GM18507 (cell line): ENCODE measurements at regions not wholly inside any gene's neighbourhood (a gene's known extent, or its start where the extent isn't known, plus 50 kb on each side); places are given as distances from the start of the nearest gene placed in this dataset.
"Not testable (repeated sequence)": the region's sequence is repeated elsewhere in the genome, so short reads cannot be mapped to it uniquely, and the experiment has no call there.

Source experiments
- DNase-seq: peaks from one replicate; pipeline ENCODE4 v3.0.0; 2011; ENCODE audit warnings: low read depth; ENCODE audit not compliant: insufficient read length; ENCODE audit errors: extremely low spot score
- FAIRE-seq: peaks from 2 replicates; lab custom pipeline; 2011; peaks lifted over from hg19 to GRCh38; lab: Jason Lieb, UNC

GRCh38 chr4:27075603-27076002, 215.0 kb downstream of the STIM2 start:
- DNase-seq, FAIRE-seq: not testable (repeated sequence)

DNA sequence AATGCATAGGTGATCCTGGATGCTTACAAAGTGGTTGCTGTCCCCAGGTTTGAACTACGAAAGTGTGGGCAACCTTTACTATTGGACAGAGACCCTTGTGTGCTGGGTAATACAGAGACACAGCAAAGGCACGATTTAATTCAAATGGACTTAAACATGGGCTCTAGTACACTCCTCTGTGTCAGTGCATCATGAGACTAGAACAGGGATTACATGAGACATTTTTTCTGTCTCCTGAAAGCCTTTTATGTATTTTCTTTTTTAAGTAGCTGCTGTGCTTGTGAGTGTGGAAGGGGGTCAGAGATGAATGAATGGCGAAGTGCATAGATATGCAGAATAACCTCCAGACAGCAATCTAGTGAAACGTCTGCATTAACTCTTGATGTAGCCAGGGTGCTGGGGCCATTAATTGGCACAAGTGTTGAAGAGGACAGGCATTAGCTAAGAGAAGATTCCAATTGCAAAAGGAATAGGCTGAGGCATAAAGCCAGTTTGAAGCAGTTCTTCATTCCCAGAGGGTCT, 218.4 kb downstream of the STIM2 start:
- FAIRE-seq (no peak), DNase-seq (no peak)

DNA sequence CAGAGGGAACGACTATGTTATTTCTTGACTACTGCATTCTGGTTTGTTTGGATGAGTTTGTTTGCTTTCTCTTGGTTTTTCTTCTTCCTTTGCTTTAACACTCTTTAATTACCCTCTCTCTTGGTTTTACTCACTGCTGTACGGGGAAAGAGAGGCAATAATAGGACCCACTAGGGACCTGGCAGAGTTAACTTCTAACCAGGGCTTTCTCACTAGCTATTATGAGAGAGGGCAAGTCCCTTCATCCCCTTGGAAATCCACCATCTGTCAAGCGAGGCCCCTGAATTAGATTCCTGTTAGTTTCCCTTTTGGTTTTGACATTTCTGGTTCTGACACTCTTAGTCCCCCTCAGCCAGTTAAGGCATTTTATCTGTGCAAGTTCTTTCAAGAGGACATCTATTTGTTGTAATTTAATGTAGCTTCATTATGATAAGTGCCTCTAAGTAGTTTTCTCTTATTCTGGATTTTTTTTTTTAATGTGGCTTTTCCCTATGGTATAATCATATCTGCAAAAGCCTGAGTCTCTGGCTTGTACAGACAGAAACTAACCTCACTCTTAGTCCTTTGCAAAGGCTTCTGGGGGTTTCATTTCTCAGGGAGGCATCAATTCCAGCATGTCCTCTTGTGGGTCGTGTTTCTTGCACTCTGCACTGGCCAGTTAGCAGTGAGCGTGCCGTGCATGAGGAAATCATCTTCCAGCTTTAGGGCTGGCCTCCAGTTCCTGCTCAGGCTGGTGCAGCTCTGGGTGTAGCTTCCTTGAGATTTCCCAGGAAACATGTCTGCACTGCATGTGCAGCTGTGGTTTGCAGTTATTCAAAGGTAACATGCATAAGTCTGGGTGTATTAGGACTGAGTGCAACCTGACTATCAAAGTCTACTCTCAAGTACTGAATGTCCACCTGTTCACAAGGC, 221.3 kb downstream of the STIM2 start:
- no peak for DNase-seq
- no peak for FAIRE-seq

- no peak for DNase-seq
- no peak for FAIRE-seq
Observed at GRCh38 chr4:27082776-27083175, 222.1 kb downstream of the STIM2 start.

GRCh38 chr4:27084685-27085361, 224.2 kb downstream of the STIM2 start:
- no peak for FAIRE-seq

DNA sequence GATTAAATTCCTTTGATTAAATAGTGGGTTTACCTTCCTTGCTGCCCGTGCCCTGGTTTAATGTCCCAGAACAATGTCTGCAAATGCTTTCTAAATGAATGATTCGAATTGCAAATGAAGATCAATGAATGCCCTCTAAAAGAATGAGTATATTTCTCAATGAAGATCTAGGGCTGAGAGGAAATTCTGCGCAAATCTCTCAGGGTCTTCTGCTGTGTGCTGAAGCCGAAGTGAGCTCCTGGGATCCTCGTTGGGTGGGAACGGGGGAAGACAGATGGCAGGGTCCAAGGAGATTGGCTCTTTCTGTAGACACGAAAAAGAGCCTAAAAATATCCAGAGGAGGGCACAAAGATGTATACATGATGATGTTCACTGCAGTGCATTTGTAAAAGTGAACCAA, 224.8 kb downstream of the STIM2 start:
- DNase-seq (no peak), FAIRE-seq (no peak)

More at GRCh38 chr4:27084685-27085361, 224.2 kb downstream of the STIM2 start:
- no peak for DNase-seq

GRCh38 chr4:27087306-27088045, 226.8 kb downstream of the STIM2 start:
- DNase-seq = no peak
- FAIRE-seq = no peak

- FAIRE-seq (no peak), DNase-seq (no peak)
Observed at GRCh38 chr4:27088491-27088890, 227.8 kb downstream of the STIM2 start.

- FAIRE-seq (no peak), DNase-seq (no peak)
Observed at GRCh38 chr4:27089186-27089585, 228.5 kb downstream of the STIM2 start.

DNA sequence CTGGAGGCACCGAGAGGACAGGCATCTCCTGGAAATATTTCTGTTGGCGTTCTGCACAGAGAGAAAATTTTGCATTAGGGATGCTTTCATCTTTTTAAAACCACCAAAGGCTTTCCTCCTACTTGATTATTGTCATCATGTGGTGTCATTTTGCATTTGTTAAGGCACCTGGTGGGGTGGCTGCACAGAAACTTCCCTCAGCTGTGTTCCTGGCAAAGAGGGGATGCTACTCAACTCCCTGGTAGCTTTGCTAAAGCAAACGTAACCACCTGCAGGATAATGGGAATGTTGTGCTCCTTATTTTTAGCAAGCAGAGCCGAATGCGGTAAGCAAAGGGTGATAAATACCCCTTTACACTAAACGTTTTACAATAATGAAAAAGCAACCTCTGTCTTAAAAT, 229.8 kb downstream of the STIM2 start:
- no peak for DNase-seq
- no peak for FAIRE-seq

DNA sequence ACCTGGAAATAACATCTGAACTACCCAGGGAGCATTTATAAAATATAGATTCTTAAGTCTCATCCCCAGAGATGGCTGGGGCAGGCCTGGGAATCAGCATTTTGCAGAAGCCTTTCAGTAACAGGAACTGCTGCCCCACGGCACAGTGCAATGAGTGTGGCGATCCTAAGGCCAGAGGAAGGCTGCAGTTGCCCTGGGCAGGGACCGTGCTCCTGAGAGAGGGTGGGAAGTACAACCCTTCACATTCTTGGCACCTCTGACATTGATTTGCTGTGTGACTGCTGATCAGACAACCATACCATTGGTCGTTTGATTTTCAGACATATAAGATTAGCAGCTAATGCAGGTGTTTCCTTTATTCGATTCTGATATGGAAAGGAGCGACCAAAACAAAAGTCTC, 233.6 kb downstream of the STIM2 start:
- FAIRE-seq = no peak
- no peak for DNase-seq

GRCh38 chr4:27094783-27095182, 234.1 kb downstream of the STIM2 start:
- FAIRE-seq = no peak
- DNase-seq = no peak

DNA sequence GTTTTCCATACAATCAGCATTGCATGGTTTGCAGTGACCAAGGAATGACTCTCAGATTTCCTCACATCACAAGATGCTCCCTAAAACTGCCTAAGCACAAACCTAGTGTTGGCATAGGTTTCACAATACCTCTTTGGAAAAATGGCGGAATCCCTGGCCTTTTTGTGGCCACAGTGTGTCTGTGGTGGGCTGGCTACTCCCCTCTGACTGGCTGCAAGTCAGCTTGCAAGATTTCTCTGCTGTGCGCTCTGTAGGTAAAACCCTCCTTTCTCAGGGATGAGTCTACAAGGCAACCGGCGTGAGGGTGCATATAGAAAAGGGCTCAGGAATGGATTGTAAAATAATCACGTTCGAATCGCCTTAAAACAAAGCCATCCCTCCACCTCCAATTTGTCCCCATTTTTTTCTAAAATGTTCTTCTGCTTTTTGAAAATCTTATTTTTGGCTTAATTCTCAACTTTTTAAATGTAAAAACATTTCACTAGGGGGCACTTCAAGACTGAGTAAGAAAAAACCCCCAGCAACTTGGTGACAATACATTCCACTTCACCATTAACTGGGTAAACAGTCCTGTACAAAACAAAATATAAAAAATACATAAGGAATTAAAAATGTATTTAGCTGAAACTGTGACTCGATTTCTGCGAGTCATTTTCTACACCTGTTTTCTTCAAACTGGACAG, 235.6 kb downstream of the STIM2 start:
- FAIRE-seq (no peak), DNase-seq (no peak)

GRCh38 chr4:27098034-27098433, 237.4 kb downstream of the STIM2 start:
- no peak for DNase-seq
- no peak for FAIRE-seq

DNA sequence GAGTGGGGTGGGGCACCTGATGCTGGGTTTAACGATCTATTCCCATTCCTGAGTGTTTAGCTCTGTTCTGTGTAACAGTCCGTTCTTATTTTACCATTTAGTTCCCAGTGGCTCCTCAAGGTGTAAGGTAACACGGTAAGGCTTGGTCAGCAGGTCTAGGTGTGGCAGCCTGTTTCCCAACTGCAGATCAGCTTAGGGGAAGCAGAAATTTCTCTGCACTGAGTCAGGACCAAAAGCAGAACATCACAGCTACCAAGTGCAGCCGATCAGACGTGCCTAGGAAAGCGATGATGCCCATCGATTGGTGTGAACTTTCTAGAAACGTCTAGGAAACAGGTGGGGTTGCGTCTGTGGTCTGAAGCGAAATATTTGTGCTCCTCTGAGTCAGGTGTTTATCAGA, 240.1 kb downstream of the STIM2 start:
- no peak for DNase-seq
- FAIRE-seq = no peak

GRCh38 chr4:27101126-27101525, 240.5 kb downstream of the STIM2 start:
- FAIRE-seq = no peak

DNA sequence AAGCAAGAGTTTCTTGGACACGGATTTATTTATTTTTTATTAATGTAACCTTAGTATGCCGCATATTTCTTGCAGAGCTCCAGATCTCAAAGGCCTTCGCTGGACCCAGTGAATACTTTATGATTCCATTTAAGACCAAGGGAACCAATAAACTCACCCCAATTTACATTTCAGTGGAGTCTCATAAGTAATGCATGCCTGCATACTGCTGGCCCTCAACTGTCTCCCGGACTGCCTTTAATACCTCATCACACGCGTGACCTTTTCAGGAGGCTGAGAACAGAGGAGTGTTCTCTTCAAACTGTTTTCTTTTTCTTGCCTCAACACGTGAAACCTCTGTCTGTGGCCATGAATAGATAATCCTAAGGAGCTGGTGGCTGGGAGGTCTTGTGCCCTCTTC, 240.9 kb downstream of the STIM2 start:
- no peak for DNase-seq
- no peak for FAIRE-seq

More at GRCh38 chr4:27101126-27101525, 240.5 kb downstream of the STIM2 start:
- no peak for DNase-seq

DNA sequence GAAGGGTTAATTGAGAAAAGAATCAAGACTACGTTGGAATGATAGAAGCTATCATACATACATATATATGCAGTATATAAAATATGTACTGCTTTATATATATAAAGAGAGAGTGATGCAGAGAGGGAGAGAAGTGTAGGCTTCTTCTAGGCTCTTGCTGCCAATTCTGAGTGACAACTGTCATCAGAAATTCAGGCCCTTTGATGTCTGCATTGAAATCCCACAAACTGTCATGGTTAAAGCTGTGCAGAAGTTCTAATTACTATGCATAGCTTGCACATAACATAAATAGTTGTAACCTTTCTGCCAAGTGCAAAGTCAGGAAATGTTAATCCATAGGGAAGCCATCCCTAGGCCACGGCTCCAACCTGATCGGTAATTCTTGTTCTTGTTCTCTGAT, 251.0 kb downstream of the STIM2 start:
- FAIRE-seq (no peak), DNase-seq (no peak)

DNA sequence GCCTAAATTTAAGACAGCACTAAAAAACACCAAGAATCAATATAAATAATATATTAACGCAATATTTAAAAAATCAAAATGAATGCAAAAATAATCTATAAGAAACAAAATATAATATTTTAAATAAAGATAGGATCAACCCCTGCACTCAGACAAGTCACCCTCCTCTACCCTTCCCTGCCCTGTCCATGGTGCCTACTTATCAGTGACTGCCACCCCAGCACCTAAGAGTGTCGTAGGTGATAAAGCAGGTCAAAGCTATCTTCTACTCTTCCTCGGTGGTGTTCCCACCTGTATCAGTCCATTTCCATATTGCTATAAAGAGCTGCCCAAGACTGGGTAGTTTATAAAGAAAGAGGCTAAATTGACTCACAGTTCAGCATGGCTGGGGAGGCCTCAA, 251.9 kb downstream of the STIM2 start:
- FAIRE-seq (no peak), DNase-seq (no peak)
